ENCODE measurements at regions not wholly inside any gene's neighbourhood (a gene's known extent, or its start where the extent isn't known, plus 50 kb on each side); places are given as distances from the start of the nearest gene placed in this dataset.

DNA sequence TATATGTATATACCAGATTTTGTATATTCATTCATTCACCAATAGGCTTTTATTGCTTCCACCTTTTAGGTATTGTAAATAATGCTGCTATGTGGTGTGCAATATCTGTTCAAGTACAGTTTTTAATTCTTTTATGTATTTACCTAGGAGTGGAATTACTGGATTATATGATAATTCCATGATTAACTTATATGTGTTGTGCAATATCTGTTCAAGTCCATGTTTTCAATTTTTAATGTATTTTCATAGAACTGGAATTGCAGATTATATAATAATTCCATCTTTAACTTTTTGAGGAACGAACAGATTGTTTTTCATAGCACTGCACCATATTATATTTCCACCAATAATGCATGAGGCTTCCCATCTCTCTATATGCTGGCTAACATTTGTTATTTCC is 50.6 kb upstream of the L3MBTL4 start:
- no peak for DNase-seq (ENCODE audit: low spot score)

DNA sequence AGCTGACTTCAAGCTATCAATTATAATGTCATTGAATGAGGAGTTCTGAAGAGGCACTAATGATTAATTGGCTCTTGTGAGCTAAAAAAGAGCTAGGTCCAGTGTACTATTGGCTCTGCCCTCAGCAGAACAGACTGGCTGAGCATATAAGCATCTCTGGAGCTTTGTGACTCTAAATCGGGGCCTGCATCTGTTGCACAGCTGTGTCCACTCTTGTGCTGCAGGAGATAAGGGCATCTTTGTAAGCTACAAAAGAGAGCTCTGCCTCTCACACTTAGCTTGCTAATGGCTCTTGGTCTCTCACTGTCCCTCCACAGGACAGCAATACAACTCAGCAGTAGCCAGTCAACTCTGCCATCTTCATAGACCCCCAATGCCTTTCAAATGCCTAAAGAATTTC is 61.5 kb upstream of the L3MBTL4 start:
- DNase-seq (ENCODE audit: low spot score) = no peak

DNA sequence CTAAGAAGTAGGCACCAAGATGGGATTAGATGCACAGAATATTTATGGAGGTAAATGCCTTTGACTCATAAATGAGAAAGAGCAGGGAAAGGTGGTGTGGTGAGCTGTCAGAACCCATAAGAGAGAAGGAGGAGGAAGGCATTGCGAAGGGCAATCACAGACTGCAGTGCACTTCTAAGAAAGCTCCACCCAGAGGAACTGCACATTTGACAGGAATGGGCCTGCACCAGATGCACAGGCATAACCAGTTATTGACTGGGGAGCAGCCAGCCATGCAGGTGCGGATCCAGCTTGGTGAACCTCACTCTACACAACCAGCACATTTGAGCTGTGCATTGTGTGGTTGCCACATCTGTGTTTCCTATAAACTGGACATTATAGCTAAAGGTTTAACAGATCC is 62.2 kb upstream of the L3MBTL4 start:
- no peak for DNase-seq (ENCODE audit: low spot score)

DNA sequence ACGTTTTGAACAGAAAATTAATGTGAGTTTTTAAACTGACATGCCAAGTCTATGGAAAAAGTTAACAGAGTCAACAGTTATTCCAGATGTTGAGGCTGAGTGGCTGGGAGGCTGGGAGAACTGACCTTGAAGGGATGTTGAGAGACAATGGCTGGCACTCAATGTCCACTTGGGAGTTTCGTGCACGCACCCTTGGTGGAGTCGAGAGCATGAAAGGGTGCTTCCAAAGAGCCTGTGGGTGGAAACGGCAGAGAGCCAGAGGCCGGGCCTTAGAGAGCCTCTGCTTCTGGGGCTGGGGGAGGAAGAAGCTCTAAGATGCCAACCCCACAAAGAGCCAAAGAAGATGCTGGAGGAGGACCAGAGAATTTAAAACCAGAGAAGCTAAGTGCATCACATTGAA is 63.4 kb upstream of the L3MBTL4 start:
- no peak for DNase-seq (ENCODE audit: low spot score)

DNA sequence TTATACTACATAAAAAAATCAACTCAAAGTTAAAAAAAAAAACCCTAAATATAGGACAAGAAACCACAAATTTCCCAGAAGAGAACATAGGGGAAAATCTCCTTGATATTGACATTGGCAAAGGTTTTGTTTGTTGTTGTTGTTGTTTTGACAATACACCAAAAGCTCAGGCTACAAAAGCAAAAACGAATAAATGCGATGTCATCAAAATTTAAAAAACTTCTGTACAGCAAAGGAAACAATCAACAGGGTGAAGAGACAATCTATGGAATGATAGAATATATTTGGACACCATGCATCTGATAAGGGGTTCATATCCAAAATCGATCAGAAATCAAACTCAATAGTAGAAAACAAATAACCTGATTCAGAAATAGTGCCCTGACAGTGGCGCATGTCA is 65.0 kb upstream of the L3MBTL4 start:
- DNase-seq (ENCODE audit: low spot score) = no peak

DNA sequence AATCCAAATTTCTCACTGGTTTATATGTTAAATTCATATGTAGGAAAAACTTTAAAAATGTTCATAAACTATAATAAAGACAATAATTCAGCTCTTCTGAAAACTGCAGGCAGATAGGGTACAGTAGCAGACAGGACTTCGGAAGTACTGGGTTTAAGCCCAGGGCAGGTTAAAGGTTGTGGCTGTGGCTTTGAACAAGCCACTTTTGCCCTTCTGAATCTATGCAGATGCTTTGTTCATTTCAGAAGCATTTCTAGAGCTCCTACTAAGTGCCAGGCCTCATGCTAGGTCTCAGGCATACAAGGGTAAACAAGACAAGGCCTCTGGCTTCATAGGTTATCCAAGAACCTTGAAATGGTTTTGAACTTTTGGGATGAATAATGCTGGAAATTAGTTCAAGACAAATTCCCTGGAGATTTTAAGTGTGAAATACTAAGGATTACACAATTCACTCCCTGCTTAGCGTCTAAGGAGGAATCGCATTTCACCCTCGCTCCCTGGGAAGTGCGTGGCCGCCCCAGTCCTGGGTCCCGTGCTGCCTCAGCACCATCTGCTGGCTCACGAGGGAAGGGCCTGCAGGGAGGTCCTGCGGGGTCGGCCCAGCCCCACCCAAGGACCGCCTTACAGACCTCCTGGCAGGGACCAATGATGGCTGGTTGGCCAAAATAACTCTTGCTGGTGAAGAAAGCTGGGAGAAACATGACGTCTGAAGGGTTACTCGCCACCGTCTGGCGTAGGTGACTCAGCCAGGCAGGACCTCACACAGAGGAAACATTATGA is 67.7 kb upstream of the L3MBTL4 start:
- DNase-seq (ENCODE audit: low spot score) = peak; percentile 62

DNA sequence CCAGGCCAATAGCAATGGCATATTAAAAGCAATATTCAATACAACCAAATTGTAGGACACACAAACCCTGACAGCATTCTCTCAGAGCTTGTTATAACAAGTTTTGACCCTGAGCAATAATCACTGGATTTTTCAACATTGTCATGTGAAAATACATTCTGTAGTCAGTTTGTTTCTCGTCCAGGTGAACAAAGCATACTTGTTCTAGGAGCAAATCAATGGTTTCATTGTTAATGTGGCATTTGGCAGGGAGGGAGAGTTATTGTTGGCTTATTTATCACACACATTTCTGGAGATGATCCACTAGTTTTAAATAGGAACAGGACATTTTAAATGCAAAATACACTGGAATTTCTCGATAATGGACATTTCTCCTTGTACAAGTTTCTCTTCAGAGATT is 69.9 kb upstream of the L3MBTL4 start:
- no peak for DNase-seq (ENCODE audit: low spot score)

DNA sequence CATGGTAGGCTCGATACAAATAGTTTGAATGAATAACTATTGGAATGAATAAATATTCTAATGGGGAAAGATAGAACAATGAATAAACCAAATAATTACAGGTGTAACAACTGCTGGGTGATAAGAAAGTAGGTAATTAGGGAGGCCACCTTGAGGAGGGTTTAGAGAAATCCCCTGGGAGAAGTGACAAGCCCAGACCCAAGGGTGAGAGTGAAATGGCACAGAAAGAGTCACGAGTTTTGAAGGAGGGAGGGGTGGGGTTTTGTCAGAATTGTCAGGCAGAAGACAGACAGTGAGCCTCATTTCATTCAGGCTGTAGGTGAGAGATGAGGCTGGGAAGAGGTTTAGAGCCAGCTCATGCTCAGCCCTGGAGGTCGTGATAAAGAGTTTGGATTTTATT is 71.6 kb upstream of the L3MBTL4 start:
- no peak for DNase-seq (ENCODE audit: low spot score)

DNA sequence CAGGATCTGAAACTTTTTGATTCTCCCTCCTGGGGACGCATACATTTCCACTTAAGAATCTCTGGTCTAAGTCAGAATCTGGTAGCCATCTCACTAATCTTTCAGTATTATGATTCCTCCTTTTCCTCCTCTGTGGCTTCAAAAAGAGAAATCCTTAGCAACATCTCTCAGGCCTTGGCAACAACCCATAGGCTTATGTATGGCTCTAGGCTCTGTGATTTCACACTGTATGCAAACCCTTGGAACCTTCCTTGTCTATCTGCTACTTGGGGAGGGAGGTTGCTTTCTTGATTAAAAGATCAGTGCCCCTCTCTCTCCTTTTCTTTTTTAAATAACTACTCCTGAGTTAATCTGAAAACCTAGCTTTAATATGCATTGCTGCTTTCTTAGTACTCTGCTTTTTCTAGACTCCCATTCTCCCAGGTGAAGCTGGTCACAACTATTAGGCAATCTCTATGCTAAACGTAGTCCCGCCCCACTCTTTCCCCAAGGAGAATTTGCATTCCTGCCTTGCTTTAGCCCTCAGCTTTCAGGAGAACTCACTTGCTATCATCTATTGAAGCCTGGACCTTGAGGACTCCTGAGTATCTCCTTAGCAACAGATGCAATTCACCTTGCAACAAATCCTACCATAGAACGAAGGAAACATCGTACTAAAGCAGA is 72.2 kb upstream of the L3MBTL4 start:
- no peak for DNase-seq (ENCODE audit: low spot score)

DNA sequence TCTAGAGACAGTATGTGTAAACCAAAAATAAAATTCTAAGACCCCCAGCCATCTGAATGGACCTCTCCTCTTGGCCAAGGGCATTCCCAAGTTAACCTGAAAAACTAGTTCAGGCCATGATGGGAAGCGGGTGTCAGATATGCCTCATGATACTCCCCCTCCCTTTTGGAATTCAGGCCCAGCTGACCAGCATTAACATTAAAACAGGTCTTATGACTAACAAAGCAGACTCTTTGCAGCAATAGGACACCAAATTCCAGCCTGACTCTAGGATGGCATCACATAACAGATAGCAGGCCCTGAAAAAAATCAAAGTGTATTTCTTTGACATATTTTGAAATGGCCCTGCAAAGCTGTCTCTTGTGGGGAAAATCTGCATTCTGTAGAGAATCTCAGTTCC is 73.3 kb upstream of the L3MBTL4 start:
- DNase-seq (ENCODE audit: low spot score) = no peak

DNA sequence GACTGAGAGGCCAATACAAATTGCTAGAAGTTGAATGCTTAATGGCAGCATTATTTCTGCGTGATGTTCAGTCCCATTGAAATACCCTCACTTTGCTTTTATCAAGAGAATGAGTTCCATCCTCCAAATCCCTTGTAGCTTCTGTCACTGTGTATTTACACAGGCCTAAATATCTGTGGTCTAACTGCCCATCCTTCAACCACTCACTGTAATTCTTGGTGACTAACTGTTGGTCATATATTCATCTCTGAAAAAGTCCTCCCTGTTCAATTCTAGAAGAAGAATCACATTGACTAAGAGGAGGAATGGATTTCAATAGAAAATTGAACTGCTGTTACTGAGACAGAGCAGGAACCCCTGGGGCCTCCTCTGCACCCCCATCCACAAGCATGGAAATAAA is 74.2 kb upstream of the L3MBTL4 start:
- no peak for DNase-seq (ENCODE audit: low spot score)

DNA sequence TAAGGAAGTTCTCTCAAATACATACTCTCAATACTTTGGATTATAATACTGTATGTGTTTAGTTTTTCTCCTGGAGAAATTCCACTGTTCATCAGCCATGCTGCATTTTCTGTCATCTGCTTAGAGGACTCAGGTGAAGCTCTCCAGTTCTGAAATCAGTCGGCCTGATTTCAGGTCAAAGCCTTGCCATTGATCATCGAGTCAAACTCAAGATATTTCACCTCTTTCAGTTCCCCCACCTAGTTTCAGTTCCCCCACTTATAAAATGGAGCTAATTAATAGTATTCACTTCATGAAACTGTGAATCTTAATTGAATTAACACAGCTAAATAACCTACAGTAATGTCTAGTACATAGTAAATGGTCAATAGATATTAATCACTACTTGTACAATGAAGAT is 75.3 kb upstream of the L3MBTL4 start:
- DNase-seq (ENCODE audit: low spot score) = no peak

DNA sequence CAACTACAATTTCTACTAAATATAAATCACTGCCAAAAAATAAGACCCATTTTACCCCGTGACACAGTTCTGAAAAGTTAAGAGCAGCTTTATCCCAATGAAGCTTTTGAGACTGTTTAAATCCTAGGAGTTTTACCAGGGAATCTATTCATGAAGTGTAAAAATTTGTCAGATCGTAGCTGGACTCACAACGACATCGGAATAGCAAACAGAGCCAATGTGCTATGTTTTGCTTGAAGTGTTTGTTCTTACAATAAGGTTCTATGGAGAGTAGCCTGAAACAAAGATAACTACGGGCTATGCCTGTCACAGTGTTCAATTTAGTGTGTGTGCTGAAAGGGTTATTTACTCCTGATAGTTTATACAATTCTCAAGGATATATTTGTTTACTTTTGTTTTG is 78.5 kb upstream of the L3MBTL4 start:
- DNase-seq (ENCODE audit: low spot score) = no peak

DNA sequence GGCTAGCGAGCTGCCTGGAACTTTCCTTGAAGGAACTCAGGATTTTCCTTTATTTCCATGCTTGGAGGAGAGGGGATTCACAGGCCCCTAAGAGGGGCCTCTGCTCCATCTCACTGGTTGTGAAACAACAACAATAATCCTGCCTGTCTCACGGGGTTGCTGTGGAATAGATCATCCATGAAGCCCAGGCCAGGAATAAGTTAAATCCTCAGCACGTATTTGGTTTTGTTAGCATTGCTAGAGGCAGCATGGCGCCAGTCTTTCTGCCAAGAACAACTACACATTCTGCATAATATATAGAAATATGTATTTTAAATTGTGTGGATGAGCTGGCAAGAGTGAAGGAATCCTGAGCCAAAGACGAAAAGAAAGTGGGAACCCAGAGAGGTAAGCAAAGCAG is 80.8 kb upstream of the L3MBTL4 start:
- no peak for DNase-seq (ENCODE audit: low spot score)

DNA sequence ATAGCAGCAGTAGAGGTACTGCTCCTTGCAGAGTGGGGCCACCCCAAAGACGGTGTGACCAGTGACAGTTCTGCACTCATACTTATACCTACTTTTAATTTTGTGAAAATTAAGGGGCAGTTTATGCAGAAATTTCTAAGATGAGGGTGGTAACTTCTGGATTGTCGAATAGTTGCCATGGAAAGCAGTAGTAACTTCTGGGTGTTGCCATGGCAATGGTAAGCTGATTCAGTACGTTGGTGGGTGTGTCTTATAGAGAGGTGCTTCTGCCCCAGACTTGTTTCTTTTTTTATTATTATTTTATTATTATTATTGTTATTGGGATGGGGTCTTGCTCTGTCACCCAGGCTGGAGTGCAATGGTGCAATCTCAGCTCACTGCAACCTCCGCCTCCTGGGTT is 82.8 kb upstream of the L3MBTL4 start:
- DNase-seq (ENCODE audit: low spot score) = no peak

DNA sequence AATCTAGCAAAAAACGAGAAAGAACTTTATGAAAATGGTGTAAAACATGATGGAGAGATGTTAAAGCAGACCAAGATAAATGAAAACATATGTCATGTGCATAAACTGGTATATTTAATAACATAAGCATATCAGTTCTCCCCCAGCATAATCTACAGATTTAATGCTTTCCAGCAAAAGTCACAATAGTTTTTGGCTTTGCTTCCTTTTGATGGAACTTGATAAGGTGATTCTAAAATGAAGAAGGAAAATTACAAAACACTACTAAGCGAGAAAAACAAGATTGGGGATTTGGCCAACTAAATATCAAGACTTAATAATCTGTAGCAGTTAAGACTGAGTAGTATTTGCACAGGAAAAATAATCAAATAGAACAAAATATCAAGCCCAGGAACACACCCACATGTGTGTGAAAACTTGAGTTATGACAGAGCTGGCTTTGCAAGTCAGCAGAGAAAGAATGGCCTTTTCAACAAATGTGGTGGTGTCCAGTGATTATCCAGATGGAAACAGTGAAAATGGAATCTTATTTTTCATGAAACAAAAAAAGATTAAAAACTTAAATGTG is 83.7 kb upstream of the L3MBTL4 start:
- DNase-seq (ENCODE audit: low spot score) = no peak

DNA sequence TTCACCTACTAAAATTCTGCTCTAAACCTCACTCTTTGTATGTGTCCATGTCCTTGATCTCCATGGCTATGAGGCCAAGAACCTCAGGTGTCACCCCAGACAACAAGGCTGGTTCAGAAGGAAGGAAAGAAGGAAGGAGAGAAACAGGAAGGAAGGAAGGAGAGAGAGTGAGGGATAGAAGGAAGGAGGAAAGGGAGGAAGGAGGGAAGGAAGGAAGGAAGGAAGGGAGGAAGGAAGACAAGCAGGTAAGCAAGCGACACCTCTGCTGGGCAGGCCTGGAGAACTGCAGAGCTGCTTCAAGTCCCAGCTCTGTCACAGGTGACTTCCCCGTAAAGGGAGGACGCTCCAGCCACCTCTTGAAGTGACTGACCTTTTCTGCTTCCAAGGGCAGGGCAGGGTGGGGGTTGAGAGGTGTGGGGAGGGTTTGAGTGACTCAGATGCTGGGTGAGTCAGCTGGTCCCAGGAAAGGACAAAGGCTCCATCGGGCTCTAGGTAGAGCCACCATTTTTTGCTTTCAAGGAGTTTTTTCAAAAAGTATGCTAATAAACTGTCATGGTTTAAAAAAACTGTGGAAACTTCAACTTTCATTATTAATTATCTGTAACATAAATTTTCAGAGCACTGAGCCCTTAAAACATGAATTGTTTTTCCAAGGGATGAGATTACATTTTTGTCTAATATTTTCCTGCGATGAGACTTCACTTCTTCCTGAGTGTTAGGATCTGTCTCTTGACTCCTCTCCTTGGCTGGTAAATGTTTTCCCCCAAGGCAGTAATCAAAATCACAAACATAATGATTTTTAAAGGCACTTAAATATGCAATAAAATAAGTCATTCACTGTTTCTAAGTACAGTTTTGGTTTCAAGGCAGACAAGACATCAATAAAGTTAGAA is 90.1 kb upstream of the L3MBTL4 start:
- DNase-seq (ENCODE audit: low spot score) = no peak

DNA sequence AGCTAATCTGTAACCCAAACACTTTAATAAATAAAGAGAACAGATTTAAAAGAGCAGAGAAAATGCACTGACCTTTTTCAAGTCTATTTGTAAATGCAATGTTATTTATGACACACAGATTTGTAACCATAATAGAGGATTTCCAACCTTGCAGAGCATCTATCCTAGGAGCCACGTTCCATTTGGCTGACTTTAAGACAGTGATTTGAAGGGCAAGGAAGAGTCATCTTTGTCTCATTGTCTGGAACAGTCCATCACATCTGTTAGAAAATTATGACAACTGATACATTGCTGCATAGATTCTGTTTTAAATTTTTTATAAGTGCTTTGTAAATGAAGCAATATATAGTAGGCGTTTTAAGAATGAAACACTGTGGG is 90.8 kb upstream of the L3MBTL4 start:
- DNase-seq (ENCODE audit: low spot score) = no peak

DNA sequence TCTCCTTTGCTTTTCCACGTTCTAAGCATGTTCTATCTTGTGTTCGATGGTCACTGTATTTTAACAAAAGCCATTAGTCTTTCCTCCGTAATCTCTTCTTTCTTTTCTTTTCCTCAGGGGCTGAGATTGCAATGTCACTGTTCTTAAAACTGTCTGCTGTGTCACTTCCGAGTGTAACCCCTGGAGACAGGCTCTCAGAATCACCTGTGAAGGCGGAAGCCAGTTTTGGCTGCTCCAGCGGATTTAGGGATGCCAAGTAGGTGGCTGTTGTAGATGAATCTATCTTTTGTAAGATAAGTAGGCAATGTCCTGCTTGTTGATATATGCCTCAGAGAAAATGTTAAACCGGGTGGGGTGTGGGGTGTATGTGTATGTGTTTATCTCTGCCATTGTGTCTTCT is 94.7 kb upstream of the L3MBTL4 start:
- DNase-seq (ENCODE audit: low spot score) = no peak

DNA sequence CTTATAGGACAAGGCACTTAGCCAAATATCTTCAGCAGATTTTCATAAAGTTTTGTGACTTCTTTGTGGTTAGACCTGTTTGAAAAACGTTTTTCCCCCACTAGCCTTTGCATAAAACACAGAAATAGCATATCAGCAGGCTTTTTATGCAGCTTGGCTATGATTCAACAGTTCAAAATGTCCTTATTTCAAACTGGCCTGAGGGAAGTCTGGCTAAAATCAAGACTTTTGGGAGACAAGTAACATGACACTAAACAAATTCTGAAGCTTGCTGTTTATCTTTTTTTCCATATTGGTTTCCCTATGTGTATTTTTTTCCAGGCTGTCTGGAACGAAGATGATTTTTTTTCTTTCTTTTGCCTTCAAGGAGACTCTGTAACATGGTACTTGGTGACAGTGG is 95.1 kb upstream of the L3MBTL4 start:
- DNase-seq (ENCODE audit: low spot score) = no peak

DNA sequence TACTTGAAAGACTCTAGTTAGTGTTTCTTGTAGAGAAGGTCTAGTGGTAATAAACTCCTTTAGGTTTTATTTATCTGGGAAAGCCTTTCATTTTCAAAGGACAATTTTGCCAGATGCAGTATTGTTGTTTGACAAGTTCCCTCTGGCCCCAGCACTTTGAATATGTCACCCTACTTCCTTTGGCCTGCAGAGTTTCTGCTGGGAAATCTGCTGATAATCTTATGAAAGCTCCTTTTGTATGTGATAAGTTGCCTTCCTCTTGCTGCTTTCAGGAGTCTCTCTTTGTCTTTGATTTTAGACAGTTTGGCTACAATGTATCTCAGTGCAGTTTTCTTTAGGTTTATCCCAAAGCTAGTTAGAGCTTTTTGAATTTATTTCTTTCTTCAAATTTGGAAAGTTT is 106.2 kb upstream of the L3MBTL4 start:
- DNase-seq (ENCODE audit: low spot score) = no peak

DNA sequence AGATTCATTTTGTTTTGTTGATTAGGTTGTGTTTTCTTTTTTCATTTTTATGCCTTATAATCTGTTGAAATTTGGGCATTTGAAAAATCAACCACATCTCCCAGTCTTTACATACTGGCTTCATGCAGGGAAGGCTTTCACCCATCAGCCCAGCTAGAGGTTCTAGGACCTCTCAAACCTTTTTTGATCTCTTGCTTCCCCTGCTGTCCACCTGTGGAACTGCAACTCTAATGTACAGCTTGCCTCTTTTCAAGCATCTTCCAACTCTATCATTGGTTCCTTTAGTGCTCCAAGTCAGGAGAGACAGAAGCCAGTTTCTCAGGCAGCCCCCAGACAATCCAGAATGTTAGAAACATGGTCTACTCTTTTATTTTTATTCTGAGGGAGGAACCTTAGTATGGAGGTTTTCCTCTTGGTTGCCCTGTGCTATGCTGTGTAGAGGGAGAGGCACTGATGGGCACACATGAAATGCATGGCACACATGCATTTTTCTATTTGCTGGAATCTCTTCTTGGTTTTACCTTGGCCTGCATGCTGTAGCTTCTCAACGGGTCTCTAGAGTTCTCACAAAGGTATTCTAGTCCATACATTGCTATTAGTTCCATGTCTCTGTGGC is 107.2 kb upstream of the L3MBTL4 start:
- peak; percentile 24 for DNase-seq (ENCODE audit: low spot score)
